ENCODE measurements at regions not wholly inside any gene's neighbourhood (a gene's known extent, or its start where the extent isn't known, plus 50 kb on each side); places are given as distances from the start of the nearest gene placed in this dataset.

GRCh38 chr13:78816154-78816553, 157.2 kb upstream of the OBI1 start:
- H3K4me3 ChIP-seq (ENCODE audit: control insufficient read depth, low read depth, low read length) = no peak overlapping the region
- TF ChIP-seq CTCF (IDR thresholded peaks at IDR 0.05; ENCODE audit: control insufficient read depth, insufficient read depth, low read depth, low read length, missing control alignments) = no peak
- no peak for DNase-seq (ENCODE audit: low read depth)

GRCh38 chr13:78806457-78806856, 147.5 kb upstream of the OBI1 start:
- TF ChIP-seq CTCF (IDR thresholded peaks at IDR 0.05; ENCODE audit: control insufficient read depth, insufficient read depth, low read depth, low read length, missing control alignments) = no peak
- no peak for DNase-seq (ENCODE audit: low read depth)
- H3K4me3 ChIP-seq (ENCODE audit: control insufficient read depth, low read depth, low read length) = no peak overlapping the region

GRCh38 chr13:78802912-78803311, 144.0 kb upstream of the OBI1 start:
- no peak overlapping the region for H3K4me3 ChIP-seq (ENCODE audit: control insufficient read depth, low read depth, low read length)
- no peak for DNase-seq (ENCODE audit: low read depth)
- no peak for TF ChIP-seq CTCF (IDR thresholded peaks at IDR 0.05; ENCODE audit: control insufficient read depth, insufficient read depth, low read depth, low read length, missing control alignments)

GRCh38 chr13:78787190-78787589, 128.2 kb upstream of the OBI1 start:
- no peak overlapping the region for H3K4me3 ChIP-seq (ENCODE audit: control insufficient read depth, low read depth, low read length)
- TF ChIP-seq CTCF (IDR thresholded peaks at IDR 0.05; ENCODE audit: control insufficient read depth, insufficient read depth, low read depth, low read length, missing control alignments) = no peak
- no peak for DNase-seq (ENCODE audit: low read depth)

- DNase-seq (ENCODE audit: low read depth) = no peak
- TF ChIP-seq CTCF (IDR thresholded peaks at IDR 0.05; ENCODE audit: control insufficient read depth, insufficient read depth, low read depth, low read length, missing control alignments) = no peak
- no peak overlapping the region for H3K4me3 ChIP-seq (ENCODE audit: control insufficient read depth, low read depth, low read length)
These were observed 127.5 kb upstream of the OBI1 start for GRCh38 chr13:78786459-78786858.

GRCh38 chr13:78785764-78786163, 126.8 kb upstream of the OBI1 start:
- no peak for TF ChIP-seq CTCF (IDR thresholded peaks at IDR 0.05; ENCODE audit: control insufficient read depth, insufficient read depth, low read depth, low read length, missing control alignments)
- no peak overlapping the region for H3K4me3 ChIP-seq (ENCODE audit: control insufficient read depth, low read depth, low read length)
- DNase-seq (ENCODE audit: low read depth) = no peak
